Keratinocyte (primary cell): ENCODE measurements at regions not wholly inside any gene's neighbourhood (a gene's known extent, or its start where the extent isn't known, plus 50 kb on each side); places are given as distances from the start of the nearest gene placed in this dataset.

Source experiments
- DNase-seq: peaks from one replicate; pipeline ENCODE4 v3.0.0-alpha.2; 2011; ENCODE audit warnings: low read depth, missing footprints, low spot score
- FAIRE-seq: peaks from 2 replicates; lab custom pipeline; 2011; peaks lifted over from hg19 to GRCh38; lab: Jason Lieb, UNC
- H2AFZ ChIP-seq: 2 replicates; pipeline ENCODE4 v1.6.0; 2012; ENCODE audit warnings: low read length, control low read depth, inconsistent platforms; ENCODE audit not compliant: control insufficient read depth
- H3K27ac ChIP-seq: 2 replicates; pipeline ENCODE4 v1.5.1; 2011; ENCODE audit warnings: low read length; ENCODE audit not compliant: control insufficient read depth, insufficient read depth
- H3K27me3 ChIP-seq: 3 replicates; pipeline ENCODE4 v1.6.0; 2011; ENCODE audit warnings: low read length; ENCODE audit not compliant: control insufficient read depth, insufficient read depth; ENCODE audit errors: extremely low read depth
- H3K36me3 ChIP-seq, 2 experiments: 2 replicates in 1 of 2; 3 replicates in 1 of 2; pipeline ENCODE4 v1.5.1; 2011; ENCODE audit warnings: low read length in 2 of 2, mild to moderate bottlenecking in 1 of 2; ENCODE audit not compliant: control insufficient read depth in 2 of 2, insufficient read depth in 2 of 2; ENCODE audit errors: extremely low read depth in 1 of 2
- H3K4me1 ChIP-seq: 3 replicates; pipeline ENCODE4 v1.5.1; 2011; ENCODE audit warnings: low read length; ENCODE audit not compliant: control insufficient read depth, insufficient read depth; ENCODE audit errors: extremely low read depth
- H3K4me2 ChIP-seq: 3 replicates; pipeline ENCODE4 v1.6.0; 2011; ENCODE audit warnings: low read depth, low read length; ENCODE audit not compliant: control insufficient read depth, insufficient read depth; ENCODE audit errors: extremely low read depth
- H3K4me3 ChIP-seq, 3 experiments: fragments of 200-600 bp in 1 of 3; sonication (generic) in 1 of 3; 2 replicates in 2 of 3; 3 replicates in 1 of 3; pipeline ENCODE4 v1.5.1; 2011 to 2016; ENCODE audit warnings: low read length in 3 of 3, mild to moderate bottlenecking in 3 of 3, control low read depth in 2 of 3, inconsistent platforms in 1 of 3, low read depth in 1 of 3, mixed read lengths in 1 of 3, mixed run types in 1 of 3, moderate library complexity in 1 of 3; ENCODE audit not compliant: control insufficient read depth in 2 of 3, insufficient read depth in 2 of 3; ENCODE audit errors: extremely low read depth in 1 of 3
- H3K79me2 ChIP-seq: 2 replicates; pipeline ENCODE4 v1.6.0; 2012; ENCODE audit warnings: low read length; ENCODE audit not compliant: control insufficient read depth, insufficient read depth
- H3K9ac ChIP-seq: 3 replicates; pipeline ENCODE4 v1.6.0; 2011; ENCODE audit warnings: low read length; ENCODE audit not compliant: control insufficient read depth, insufficient read depth; ENCODE audit errors: extremely low read depth
- H3K9me1 ChIP-seq: 3 replicates; pipeline ENCODE4 v1.6.0; 2011; ENCODE audit warnings: low read length; ENCODE audit not compliant: control insufficient read depth, insufficient read depth; ENCODE audit errors: extremely low read depth
- H3K9me3 ChIP-seq: 2 replicates; pipeline ENCODE4 v1.5.1; 2012; ENCODE audit warnings: low read depth, low read length; ENCODE audit not compliant: control insufficient read depth
- H4K20me1 ChIP-seq: 3 replicates; pipeline ENCODE4 v1.6.0; 2011; ENCODE audit warnings: low read length; ENCODE audit not compliant: control insufficient read depth, insufficient read depth; ENCODE audit errors: extremely low read depth
- CTCF ChIP-seq, 3 experiments: IDR thresholded peaks in 1 of 3; conservative IDR thresholded peaks in 1 of 3; optimal IDR thresholded peaks in 1 of 3; 2 replicates in 2 of 3; 3 replicates in 1 of 3; pipeline versions ENCODE3 to v1.5.1; 2011; ENCODE audit warnings: low read length in 3 of 3, mild to moderate bottlenecking in 3 of 3, moderate library complexity in 2 of 3, control low read depth in 1 of 3, inconsistent platforms in 1 of 3; ENCODE audit not compliant: insufficient read depth in 2 of 3; ENCODE audit errors: extremely low read depth in 1 of 3
- EZH2 ChIP-seq: IDR thresholded peaks from one replicate; pipeline ENCODE4 v1.6.1; 2012; ENCODE audit warnings: inconsistent platforms, mild to moderate bottlenecking, low read length, moderate library complexity
- dilution Hi-C: fragments of 300-500 bp; cut with MboI; formaldehyde crosslinking; loops from one replicate; pipeline ENCODE4 v1.7.0; 2020; ENCODE audit warnings: low sequenced_read_pairs; ENCODE audit not compliant: extremely low pct_ligation_motif_present

GRCh38 chr4:181432335-181432734 lies 810.9 kb upstream of the TENM3 start:
- no peak overlapping the region for H3K4me2 ChIP-seq
- H2AFZ ChIP-seq: no peak overlapping the region
- no peak for DNase-seq
- H3K36me3 ChIP-seq: no peaks in the 10 kb centered on the region
- H3K27ac ChIP-seq: no peak overlapping the region
- no peak overlapping the region for H3K4me3 ChIP-seq
- H3K9me1 ChIP-seq: no peaks in the 10 kb centered on the region
- H4K20me1 ChIP-seq: no peaks in the 10 kb centered on the region
- no peaks in the 10 kb centered on the region for H3K27me3 ChIP-seq
- no peak overlapping the region for H3K9ac ChIP-seq
- no peaks in the 10 kb centered on the region for H3K9me3 ChIP-seq
- no peak for FAIRE-seq
- dilution Hi-C loops: no loop called here
- TF ChIP-seq CTCF (optimal IDR thresholded peaks at IDR 0.05 in 1 of 3, IDR thresholded peaks at IDR 0.05 in 1 of 3, conservative IDR thresholded peaks at IDR 0.05 in 1 of 3; ENCODE audit: extremely low read depth in 1 of 3, insufficient read depth in 2 of 3, low read length in 3 of 3) (no peak), EZH2 (no peak)
- H3K4me1 ChIP-seq: no peaks in the 10 kb centered on the region
- H3K79me2 ChIP-seq: no peaks in the 10 kb centered on the region

GRCh38 chr4:181437895-181438294 lies 805.3 kb upstream of the TENM3 start:
- Histone ChIP-seq H2AFZ (no peak overlapping the region), H3K9me1 (no peaks in the 10 kb centered on the region), H3K4me1 (no peaks in the 10 kb centered on the region), H3K36me3 (no peaks in the 10 kb centered on the region), H3K27me3 (no peaks in the 10 kb centered on the region), H3K4me3 (no peak overlapping the region), H3K79me2 (no peaks in the 10 kb centered on the region), H3K27ac (no peak overlapping the region), H3K9me3 (no peaks in the 10 kb centered on the region), H3K4me2 (no peak overlapping the region), H3K9ac (no peak overlapping the region), H4K20me1 (no peaks in the 10 kb centered on the region)
- FAIRE-seq (no peak), DNase-seq (no peak)
- dilution Hi-C loops: no loop called here
- TF ChIP-seq EZH2 (no peak), CTCF (optimal IDR thresholded peaks at IDR 0.05 in 1 of 3, IDR thresholded peaks at IDR 0.05 in 1 of 3, conservative IDR thresholded peaks at IDR 0.05 in 1 of 3; ENCODE audit: extremely low read depth in 1 of 3, insufficient read depth in 2 of 3, low read length in 3 of 3) (no peak)
